ENCODE measurements at regions not wholly inside any gene's neighbourhood (a gene's known extent, or its start where the extent isn't known, plus 50 kb on each side); places are given as distances from the start of the nearest gene placed in this dataset.

DNA sequence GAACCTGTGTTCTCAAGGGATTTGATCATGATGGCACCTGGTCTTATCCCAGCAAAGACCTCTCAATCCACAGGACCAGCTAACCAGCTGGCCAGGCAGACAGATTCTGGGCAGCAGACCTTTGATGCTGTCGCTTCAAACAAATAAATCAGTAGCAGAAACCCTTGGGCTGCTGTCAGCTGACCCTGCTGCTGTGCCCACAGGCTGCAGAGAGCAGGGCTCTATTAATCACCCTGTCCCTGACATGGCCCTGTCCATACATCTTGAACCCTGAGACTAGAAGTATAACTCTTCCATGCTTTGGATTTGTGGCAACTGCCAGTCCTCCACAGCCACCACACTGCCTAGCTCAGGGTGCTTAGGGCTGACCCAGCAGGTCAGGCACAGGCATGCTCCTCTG lies 244.1 kb upstream of the PODXL start:
- Histone ChIP-seq H3K9ac (ENCODE audit: low read length) (no peak overlapping the region), H3K4me3 (ENCODE audit: low read depth, low read length) (no peak overlapping the region), H3K27me3 (ENCODE audit: control insufficient read depth, insufficient read depth, low read length) (no peaks in the 10 kb centered on the region), H3K36me3 (ENCODE audit: control insufficient read depth, insufficient read depth, low read length) (no peaks in the 10 kb centered on the region), H3K9me3 (ENCODE audit: control insufficient read depth, insufficient read depth, low read depth, low read length) (no peaks in the 10 kb centered on the region), H3K4me1 (ENCODE audit: control insufficient read depth, insufficient read depth, low read length) (peaks cover 7% of the 10 kb centered on the region), H3K27ac (ENCODE audit: low read depth, low read length) (no peak overlapping the region)

DNA sequence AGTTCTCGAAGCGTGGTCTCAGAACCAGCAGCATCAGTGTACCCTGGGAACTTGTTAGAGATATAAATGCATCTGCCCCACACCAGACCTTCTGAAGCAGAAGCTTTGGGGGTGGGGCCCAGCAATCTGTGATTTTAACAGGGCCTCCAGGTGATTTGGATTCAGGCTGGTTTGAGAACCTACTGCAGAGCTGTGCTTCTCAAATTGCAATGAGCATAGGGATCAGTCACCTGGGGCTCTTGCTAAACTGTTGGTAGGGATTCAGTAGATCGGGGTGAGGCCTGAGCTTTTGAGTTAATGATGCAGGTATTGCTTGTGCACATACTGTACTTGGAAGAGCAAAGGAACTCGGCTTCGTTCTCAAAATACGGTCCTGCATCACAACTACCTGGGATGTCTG lies 243.6 kb upstream of the PODXL start:
- Histone ChIP-seq H3K9ac (ENCODE audit: low read length) (no peak overlapping the region), H3K4me1 (ENCODE audit: control insufficient read depth, insufficient read depth, low read length) (peaks cover 7% of the 10 kb centered on the region), H3K27me3 (ENCODE audit: control insufficient read depth, insufficient read depth, low read length) (no peaks in the 10 kb centered on the region), H3K36me3 (ENCODE audit: control insufficient read depth, insufficient read depth, low read length) (no peaks in the 10 kb centered on the region), H3K4me3 (ENCODE audit: low read depth, low read length) (no peak overlapping the region), H3K9me3 (ENCODE audit: control insufficient read depth, insufficient read depth, low read depth, low read length) (no peaks in the 10 kb centered on the region), H3K27ac (ENCODE audit: low read depth, low read length) (no peak overlapping the region)

DNA sequence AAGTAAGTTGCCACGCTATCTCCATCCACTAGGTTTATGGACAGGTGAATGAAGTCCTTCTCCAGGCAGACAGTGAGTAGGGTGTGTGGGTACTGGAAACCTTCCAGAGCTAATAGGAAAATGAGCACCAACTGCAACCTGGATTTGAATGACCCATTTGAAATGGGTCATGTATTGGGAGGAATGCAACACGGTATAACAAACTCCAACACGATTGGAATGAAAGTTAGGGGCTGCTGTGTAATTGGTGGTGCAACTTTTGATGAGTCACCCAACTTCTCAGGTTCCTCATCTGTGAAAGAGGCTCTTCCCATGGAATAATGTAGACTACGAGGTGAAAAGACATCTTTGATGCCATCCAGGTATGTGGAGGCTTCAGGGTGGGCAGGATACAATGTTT lies 241.4 kb upstream of the PODXL start:
- peaks cover 9% of the 10 kb centered on the region for H3K4me1 ChIP-seq (ENCODE audit: control insufficient read depth, insufficient read depth, low read length)
- no peaks in the 10 kb centered on the region for H3K36me3 ChIP-seq (ENCODE audit: control insufficient read depth, insufficient read depth, low read length)
- H3K27me3 ChIP-seq (ENCODE audit: control insufficient read depth, insufficient read depth, low read length), result no peaks in the 10 kb centered on the region
- H3K9ac ChIP-seq (ENCODE audit: low read length), result no peak overlapping the region
- no peak overlapping the region for H3K4me3 ChIP-seq (ENCODE audit: low read depth, low read length)
- H3K9me3 ChIP-seq (ENCODE audit: control insufficient read depth, insufficient read depth, low read depth, low read length), result no peaks in the 10 kb centered on the region
- no peak overlapping the region for H3K27ac ChIP-seq (ENCODE audit: low read depth, low read length)

DNA sequence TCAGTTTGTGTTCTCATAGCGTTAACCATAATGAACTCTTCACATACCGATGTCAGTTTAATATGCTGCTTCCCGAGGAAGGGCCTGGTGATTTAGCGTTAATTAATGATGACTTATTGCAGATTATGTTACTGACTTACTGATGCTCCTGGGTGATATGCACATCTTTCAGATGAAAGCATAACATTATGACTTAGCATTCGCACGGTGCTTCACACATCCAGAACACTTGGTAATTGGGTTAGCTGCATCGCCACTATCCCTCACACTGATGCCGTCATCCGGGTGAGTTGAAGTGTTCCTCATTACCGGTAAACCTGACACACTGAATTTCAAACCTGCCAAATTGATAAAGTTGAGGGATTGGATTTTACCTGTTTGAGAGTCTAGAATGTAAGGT lies 239.0 kb upstream of the PODXL start:
- Histone ChIP-seq H3K27me3 (ENCODE audit: control insufficient read depth, insufficient read depth, low read length) (no peaks in the 10 kb centered on the region), H3K4me1 (ENCODE audit: control insufficient read depth, insufficient read depth, low read length) (peaks cover 17% of the 10 kb centered on the region), H3K4me3 (ENCODE audit: low read depth, low read length) (no peak overlapping the region), H3K9ac (ENCODE audit: low read length) (no peak overlapping the region), H3K9me3 (ENCODE audit: control insufficient read depth, insufficient read depth, low read depth, low read length) (no peaks in the 10 kb centered on the region), H3K27ac (ENCODE audit: low read depth, low read length) (no peak overlapping the region), H3K36me3 (ENCODE audit: control insufficient read depth, insufficient read depth, low read length) (no peaks in the 10 kb centered on the region)

DNA sequence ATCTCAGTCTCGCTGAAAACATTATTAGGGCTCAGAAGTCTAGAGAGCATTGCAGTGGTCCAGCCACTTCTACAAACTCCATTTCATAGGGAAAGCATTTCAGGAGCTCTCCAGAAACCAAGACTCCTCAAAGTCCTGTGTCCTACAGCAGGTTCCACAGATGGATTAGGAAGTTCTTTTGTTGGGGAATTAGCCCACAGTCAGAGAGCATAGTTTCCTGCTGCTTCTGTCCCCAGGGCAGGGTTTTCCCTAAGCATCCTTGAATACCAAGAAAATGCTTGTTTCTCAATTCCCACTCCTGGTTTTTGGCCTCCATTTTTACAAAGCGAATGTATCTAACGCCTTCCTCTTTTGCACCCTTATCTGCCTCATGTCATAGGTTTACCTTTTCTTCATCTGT lies 235.9 kb upstream of the PODXL start:
- H3K9me3 ChIP-seq (ENCODE audit: control insufficient read depth, insufficient read depth, low read depth, low read length), result no peaks in the 10 kb centered on the region
- H3K4me1 ChIP-seq (ENCODE audit: control insufficient read depth, insufficient read depth, low read length), result peaks cover 10% of the 10 kb centered on the region; the same call in 1 of the 2 replicates
- H3K4me3 ChIP-seq (ENCODE audit: low read depth, low read length), result no peak overlapping the region
- no peaks in the 10 kb centered on the region for H3K27me3 ChIP-seq (ENCODE audit: control insufficient read depth, insufficient read depth, low read length)
- no peak overlapping the region for H3K27ac ChIP-seq (ENCODE audit: low read depth, low read length)
- no peaks in the 10 kb centered on the region for H3K36me3 ChIP-seq (ENCODE audit: control insufficient read depth, insufficient read depth, low read length)
- H3K9ac ChIP-seq (ENCODE audit: low read length), result no peak overlapping the region

DNA sequence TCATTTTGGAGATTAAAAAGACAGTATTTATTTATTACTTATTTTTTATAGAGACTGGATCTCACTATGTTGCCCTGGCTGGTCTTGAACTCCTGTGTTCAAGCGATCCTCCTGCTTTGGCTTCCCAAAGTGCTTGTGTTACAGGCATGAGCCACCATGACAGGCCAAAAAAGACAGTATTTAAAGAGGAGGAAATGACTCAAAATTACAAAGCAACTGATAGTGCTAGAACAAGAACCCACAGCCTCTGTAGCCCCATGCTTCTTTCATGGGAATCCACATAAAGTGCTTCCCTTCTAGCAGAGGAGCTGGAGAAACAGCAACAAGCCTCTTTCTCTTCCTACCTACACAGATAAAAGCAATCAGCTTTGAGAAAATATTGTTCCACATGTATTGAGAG lies 230.7 kb upstream of the PODXL start:
- H3K4me3 ChIP-seq (ENCODE audit: low read depth, low read length), result no peak overlapping the region
- H3K36me3 ChIP-seq (ENCODE audit: control insufficient read depth, insufficient read depth, low read length), result no peaks in the 10 kb centered on the region
- peaks cover 2% of the 10 kb centered on the region; the same call in 1 of the 2 replicates for H3K4me1 ChIP-seq (ENCODE audit: control insufficient read depth, insufficient read depth, low read length)
- H3K9ac ChIP-seq (ENCODE audit: low read length), result no peak overlapping the region
- H3K27me3 ChIP-seq (ENCODE audit: control insufficient read depth, insufficient read depth, low read length), result no peaks in the 10 kb centered on the region
- H3K27ac ChIP-seq (ENCODE audit: low read depth, low read length), result no peak overlapping the region
- H3K9me3 ChIP-seq (ENCODE audit: control insufficient read depth, insufficient read depth, low read depth, low read length), result no peaks in the 10 kb centered on the region; the same call in 1 of the 2 replicates

DNA sequence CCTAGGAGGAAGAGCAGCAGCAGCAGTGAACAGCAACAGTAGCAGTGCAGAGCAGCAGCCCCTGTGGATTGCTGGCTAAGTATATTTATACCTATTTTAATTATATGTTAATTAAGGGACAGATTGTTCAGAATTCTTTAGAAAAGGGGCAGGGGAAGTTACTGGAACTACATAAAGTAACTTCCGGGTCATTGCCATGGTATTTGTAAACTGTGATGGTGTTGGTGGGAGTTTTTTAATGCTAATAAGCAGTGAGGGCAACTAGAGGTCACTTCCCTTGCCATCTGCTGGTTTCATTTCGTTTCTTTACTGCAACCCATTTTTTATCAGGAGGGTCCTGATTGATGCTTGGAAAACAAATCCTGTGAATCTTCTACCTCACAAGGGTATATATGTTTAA lies 229.8 kb upstream of the PODXL start:
- no peak overlapping the region for H3K27ac ChIP-seq (ENCODE audit: low read depth, low read length)
- no peak overlapping the region for H3K4me3 ChIP-seq (ENCODE audit: low read depth, low read length)
- no peaks in the 10 kb centered on the region for H3K4me1 ChIP-seq (ENCODE audit: control insufficient read depth, insufficient read depth, low read length)
- H3K36me3 ChIP-seq (ENCODE audit: control insufficient read depth, insufficient read depth, low read length), result no peaks in the 10 kb centered on the region
- 0 out of 2 replicates have a peak, but pooled peaks cover 5% of the 10 kb centered on the region for H3K27me3 ChIP-seq (ENCODE audit: control insufficient read depth, insufficient read depth, low read length)
- H3K9me3 ChIP-seq (ENCODE audit: control insufficient read depth, insufficient read depth, low read depth, low read length), result no peaks in the 10 kb centered on the region; the same call in 1 of the 2 replicates
- H3K9ac ChIP-seq (ENCODE audit: low read length), result no peak overlapping the region

DNA sequence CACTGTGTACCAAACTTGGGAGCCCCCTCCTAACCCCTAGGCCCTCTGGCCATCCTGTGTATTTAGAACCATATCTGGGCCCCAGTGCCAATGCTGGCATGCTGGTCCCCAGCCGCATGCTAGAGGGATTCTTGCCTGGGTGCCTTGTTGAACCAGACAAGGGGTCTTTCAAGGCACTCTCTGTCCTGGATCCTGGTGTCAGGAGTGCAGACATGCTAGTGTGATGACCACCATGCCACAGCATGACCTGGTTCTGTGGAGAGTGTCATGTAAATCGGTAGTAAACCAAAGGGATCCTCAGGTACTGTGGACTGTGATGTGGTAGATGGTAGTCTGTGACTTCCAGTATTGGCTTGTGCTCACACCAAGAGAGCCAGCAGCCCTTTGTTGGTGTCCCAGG lies 222.2 kb upstream of the PODXL start:
- Histone ChIP-seq H3K9ac (ENCODE audit: low read length) (no peak overlapping the region), H3K27ac (ENCODE audit: low read depth, low read length) (no peak overlapping the region), H3K36me3 (ENCODE audit: control insufficient read depth, insufficient read depth, low read length) (no peaks in the 10 kb centered on the region), H3K4me3 (ENCODE audit: low read depth, low read length) (no peak overlapping the region), H3K4me1 (ENCODE audit: control insufficient read depth, insufficient read depth, low read length) (0 out of 2 replicates have a peak, but pooled peaks cover 5% of the 10 kb centered on the region), H3K27me3 (ENCODE audit: control insufficient read depth, insufficient read depth, low read length) (0 out of 2 replicates have a peak, but pooled peaks cover 5% of the 10 kb centered on the region), H3K9me3 (ENCODE audit: control insufficient read depth, insufficient read depth, low read depth, low read length) (no peaks in the 10 kb centered on the region)

DNA sequence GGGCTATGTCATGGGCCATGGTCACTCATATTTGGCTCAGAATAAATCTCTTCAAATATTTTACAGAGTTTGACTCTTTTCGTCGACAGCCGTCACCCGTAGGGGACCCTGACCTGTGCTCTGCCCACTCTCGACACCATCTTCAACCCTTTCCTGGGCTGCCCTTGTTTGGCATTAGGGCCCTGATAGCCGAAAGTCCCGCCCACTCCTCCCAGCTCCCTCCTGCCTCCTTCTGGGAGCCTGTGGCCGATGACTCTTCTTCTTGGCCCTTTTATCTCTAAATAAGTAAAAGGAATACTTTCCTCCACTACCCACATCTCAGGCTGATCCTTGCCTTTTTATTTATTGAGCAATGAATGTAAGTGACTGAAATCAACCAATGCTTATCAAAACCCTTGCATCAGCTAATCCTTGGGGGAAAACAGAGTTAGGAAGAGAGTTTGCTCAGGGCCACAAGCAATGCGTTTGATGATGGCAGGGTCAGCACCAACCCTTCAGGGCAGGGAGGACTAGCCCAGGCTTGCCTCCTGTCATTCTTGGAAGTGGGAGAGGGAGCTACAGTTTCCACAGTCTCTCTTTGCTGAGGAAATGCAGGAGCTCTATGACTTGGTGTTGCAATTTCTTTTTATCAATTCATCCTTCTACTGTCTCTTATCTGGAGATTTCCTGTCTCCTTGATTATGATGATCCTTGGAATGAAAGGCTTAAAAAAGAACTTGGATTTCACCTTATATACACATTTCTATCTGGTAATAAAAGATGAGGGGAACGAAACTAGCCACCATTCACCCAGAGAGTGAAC lies 218.2 kb upstream of the PODXL start:
- Histone ChIP-seq H3K27me3 (ENCODE audit: control insufficient read depth, insufficient read depth, low read length) (no peaks in the 10 kb centered on the region), H3K4me1 (ENCODE audit: control insufficient read depth, insufficient read depth, low read length) (0 out of 2 replicates have a peak, but pooled peaks cover 5% of the 10 kb centered on the region), H3K4me3 (ENCODE audit: low read depth, low read length) (no peak overlapping the region), H3K9me3 (ENCODE audit: control insufficient read depth, insufficient read depth, low read depth, low read length) (no peaks in the 10 kb centered on the region), H3K27ac (ENCODE audit: low read depth, low read length) (no peak overlapping the region), H3K36me3 (ENCODE audit: control insufficient read depth, insufficient read depth, low read length) (no peaks in the 10 kb centered on the region), H3K9ac (ENCODE audit: low read length) (no peak overlapping the region)

DNA sequence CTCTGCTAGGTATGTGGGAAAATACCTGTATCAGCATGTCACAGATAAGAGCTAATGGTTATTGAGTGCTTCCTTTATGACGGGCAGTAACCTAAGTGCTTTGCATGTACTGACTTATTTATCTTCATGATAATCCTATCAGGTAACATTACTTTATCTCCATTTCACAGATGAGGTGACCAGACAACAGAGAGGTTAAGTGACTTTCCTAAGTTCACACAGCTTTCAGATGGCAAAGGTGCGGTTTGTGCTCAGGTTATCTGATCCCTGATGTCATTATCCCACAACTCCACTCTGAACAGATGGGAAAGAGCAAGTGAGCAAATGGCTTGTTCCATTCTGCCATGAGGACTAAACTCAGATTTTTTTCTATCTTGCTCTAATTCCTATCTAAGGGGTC lies 217.0 kb upstream of the PODXL start:
- Histone ChIP-seq H3K4me3 (ENCODE audit: low read depth, low read length) (no peak overlapping the region), H3K9ac (ENCODE audit: low read length) (no peak overlapping the region), H3K27me3 (ENCODE audit: control insufficient read depth, insufficient read depth, low read length) (no peaks in the 10 kb centered on the region), H3K27ac (ENCODE audit: low read depth, low read length) (no peak overlapping the region), H3K36me3 (ENCODE audit: control insufficient read depth, insufficient read depth, low read length) (no peaks in the 10 kb centered on the region), H3K4me1 (ENCODE audit: control insufficient read depth, insufficient read depth, low read length) (0 out of 2 replicates have a peak, but pooled peaks cover 5% of the 10 kb centered on the region), H3K9me3 (ENCODE audit: control insufficient read depth, insufficient read depth, low read depth, low read length) (no peaks in the 10 kb centered on the region)

DNA sequence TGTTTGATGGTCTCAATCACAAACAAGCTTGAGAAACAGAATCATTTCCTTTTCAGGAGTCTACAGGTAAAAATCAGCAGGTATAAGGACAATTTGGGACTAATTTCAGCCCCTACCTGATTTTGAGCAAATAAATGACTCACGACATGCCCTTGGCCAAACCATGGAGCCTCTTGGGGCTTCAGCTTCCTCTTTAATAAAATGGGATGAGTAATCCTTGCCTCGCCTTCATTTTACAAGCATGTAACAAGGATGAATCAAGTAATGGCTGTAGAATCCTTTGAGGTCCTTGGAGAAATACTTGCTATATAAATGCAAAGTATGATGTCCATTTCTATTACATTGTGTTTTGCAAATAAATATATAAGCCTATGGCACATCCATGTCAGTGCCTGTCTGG lies 212.8 kb upstream of the PODXL start:
- Histone ChIP-seq H3K36me3 (ENCODE audit: control insufficient read depth, insufficient read depth, low read length) (no peaks in the 10 kb centered on the region), H3K27me3 (ENCODE audit: control insufficient read depth, insufficient read depth, low read length) (no peaks in the 10 kb centered on the region), H3K9ac (ENCODE audit: low read length) (no peak overlapping the region), H3K9me3 (ENCODE audit: control insufficient read depth, insufficient read depth, low read depth, low read length) (no peaks in the 10 kb centered on the region), H3K4me1 (ENCODE audit: control insufficient read depth, insufficient read depth, low read length) (no peaks in the 10 kb centered on the region), H3K27ac (ENCODE audit: low read depth, low read length) (no peak overlapping the region), H3K4me3 (ENCODE audit: low read depth, low read length) (no peak overlapping the region)
